Inflammatory macrophage (primary cell): ENCODE measurements at regions not wholly inside any gene's neighbourhood (a gene's known extent, or its start where the extent isn't known, plus 50 kb on each side); places are given as distances from the start of the nearest gene placed in this dataset.
A peak's percentile ranks its signal among the peaks of the same experiment; 100 is the strongest.
"Not testable (repeated sequence)": the region's sequence is repeated elsewhere in the genome, so short reads cannot be mapped to it uniquely, and the experiment has no call there.

ENCODE experiments used
- DNase-seq, 2 donors: peaks; one replicate each; pipeline ENCODE4 v3.0.0-alpha.2; 2020 to 2022

GRCh38 chr3:34394978-34395748 lies 596.7 kb downstream of the PDCD6IP start:
- DNase-seq, result no peak

- peak; percentile 89 to 92 for DNase-seq
These were observed 597.9 kb downstream of the PDCD6IP start for GRCh38 chr3:34396288-34396687.

- DNase-seq, result peak; percentile 62 to 66
These were observed 598.5 kb downstream of the PDCD6IP start for GRCh38 chr3:34396956-34397355.

GRCh38 chr3:34399401-34399800 lies 601.0 kb downstream of the PDCD6IP start:
- peak; percentile 23 to 82 for DNase-seq

GRCh38 chr3:34405159-34405558 lies 606.7 kb downstream of the PDCD6IP start:
- no peak for DNase-seq

GRCh38 chr3:34407281-34407680 lies 608.9 kb downstream of the PDCD6IP start:
- no peak for DNase-seq

- DNase-seq, result no peak
These were observed 609.7 kb downstream of the PDCD6IP start for GRCh38 chr3:34408088-34408487.

GRCh38 chr3:34411596-34411995 lies 613.2 kb downstream of the PDCD6IP start:
- DNase-seq, result no peak

- no peak for DNase-seq
These were observed 621.4 kb downstream of the PDCD6IP start for GRCh38 chr3:34419801-34420200.

GRCh38 chr3:34421762-34422161 lies 623.3 kb downstream of the PDCD6IP start:
- no peak for DNase-seq

GRCh38 chr3:34439796-34440195 lies 641.4 kb downstream of the PDCD6IP start:
- DNase-seq, result no peak

GRCh38 chr3:34444137-34444536 lies 645.7 kb downstream of the PDCD6IP start:
- no peak for DNase-seq

- DNase-seq, result no peak
These were observed 650.9 kb downstream of the PDCD6IP start for GRCh38 chr3:34449305-34449704.

GRCh38 chr3:34463414-34463813 lies 665.0 kb downstream of the PDCD6IP start:
- no peak for DNase-seq

- no peak for DNase-seq
These were observed 666.2 kb downstream of the PDCD6IP start for GRCh38 chr3:34464646-34465045.

- DNase-seq, result no peak
These were observed 677.4 kb downstream of the PDCD6IP start for GRCh38 chr3:34475851-34476250.

GRCh38 chr3:34483311-34483887 lies 685.0 kb downstream of the PDCD6IP start:
- no peak for DNase-seq

- no peak for DNase-seq
These were observed 705.9 kb downstream of the PDCD6IP start for GRCh38 chr3:34504366-34504765.

GRCh38 chr3:34504775-34505174 lies 706.3 kb downstream of the PDCD6IP start:
- no peak for DNase-seq

GRCh38 chr3:34508732-34509131 lies 710.3 kb downstream of the PDCD6IP start:
- no peak for DNase-seq

GRCh38 chr3:34511891-34512290 lies 713.5 kb downstream of the PDCD6IP start:
- no peak for DNase-seq

- DNase-seq, result not testable (repeated sequence)
These were observed 720.6 kb downstream of the PDCD6IP start for GRCh38 chr3:34519008-34519407.

GRCh38 chr3:34531156-34531555 lies 732.7 kb downstream of the PDCD6IP start:
- no peak for DNase-seq

- no peak for DNase-seq
These were observed 735.0 kb downstream of the PDCD6IP start for GRCh38 chr3:34533451-34533850.

- no peak for DNase-seq
These were observed 735.6 kb downstream of the PDCD6IP start for GRCh38 chr3:34534013-34534412.
